ENCODE measurements at regions not wholly inside any gene's neighbourhood (a gene's known extent, or its start where the extent isn't known, plus 50 kb on each side); places are given as distances from the start of the nearest gene placed in this dataset.

DNA sequence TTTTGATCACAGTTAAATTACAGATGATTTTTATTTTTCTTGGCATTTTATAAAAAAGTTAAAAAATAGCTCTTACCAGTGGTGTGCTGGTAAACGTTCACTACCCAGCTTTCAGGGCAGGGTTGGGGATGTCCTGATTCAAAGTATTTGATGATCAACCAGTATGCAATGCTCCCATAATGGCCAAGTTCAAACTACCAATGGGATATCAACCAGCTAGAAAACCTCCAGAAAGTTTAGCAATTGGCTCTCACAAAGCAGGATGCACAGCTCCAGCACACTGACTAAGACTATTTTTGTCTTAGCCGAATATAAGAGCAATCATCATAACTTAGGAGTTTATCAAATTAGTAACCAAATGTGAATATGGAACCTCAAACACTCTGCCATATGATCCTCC lies 108.0 kb upstream of the PDE5A start:
- no peak for TF ChIP-seq ZFX (IDR thresholded peaks at IDR 0.05)
- TF ChIP-seq, protein P1, sequence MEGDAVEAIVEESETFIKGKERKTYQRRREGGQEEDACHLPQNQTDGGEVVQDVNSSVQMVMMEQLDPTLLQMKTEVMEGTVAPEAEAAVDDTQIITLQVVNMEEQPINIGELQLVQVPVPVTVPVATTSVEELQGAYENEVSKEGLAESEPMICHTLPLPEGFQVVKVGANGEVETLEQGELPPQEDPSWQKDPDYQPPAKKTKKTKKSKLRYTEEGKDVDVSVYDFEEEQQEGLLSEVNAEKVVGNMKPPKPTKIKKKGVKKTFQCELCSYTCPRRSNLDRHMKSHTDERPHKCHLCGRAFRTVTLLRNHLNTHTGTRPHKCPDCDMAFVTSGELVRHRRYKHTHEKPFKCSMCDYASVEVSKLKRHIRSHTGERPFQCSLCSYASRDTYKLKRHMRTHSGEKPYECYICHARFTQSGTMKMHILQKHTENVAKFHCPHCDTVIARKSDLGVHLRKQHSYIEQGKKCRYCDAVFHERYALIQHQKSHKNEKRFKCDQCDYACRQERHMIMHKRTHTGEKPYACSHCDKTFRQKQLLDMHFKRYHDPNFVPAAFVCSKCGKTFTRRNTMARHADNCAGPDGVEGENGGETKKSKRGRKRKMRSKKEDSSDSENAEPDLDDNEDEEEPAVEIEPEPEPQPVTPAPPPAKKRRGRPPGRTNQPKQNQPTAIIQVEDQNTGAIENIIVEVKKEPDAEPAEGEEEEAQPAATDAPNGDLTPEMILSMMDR (conservative IDR thresholded peaks at IDR 0.05), result no peak
- no peak overlapping the region for H3K27ac ChIP-seq

DNA sequence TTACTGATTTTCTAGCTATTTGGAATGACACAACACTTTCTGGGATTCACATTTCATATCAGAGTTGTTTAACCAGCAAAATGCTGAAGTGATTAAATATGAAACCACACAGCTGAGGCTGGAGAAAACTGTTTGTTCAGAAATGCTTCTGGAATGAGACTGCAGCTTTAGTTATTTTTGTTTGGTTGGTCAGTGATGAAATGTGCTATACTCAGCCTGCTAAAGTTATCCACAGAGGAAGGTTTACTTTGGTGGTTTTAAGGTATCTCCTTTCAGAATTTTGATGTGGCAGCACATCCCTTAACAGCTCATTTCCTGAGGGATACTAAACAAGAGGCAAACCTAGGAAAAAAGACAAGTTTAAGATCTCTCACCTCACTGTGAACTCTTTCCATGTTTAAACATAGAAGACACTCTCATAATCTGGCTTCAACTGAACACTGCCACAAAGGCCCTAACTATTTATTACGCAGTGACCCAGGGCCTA lies 106.6 kb upstream of the PDE5A start:
- no peak for TF ChIP-seq ZFX (IDR thresholded peaks at IDR 0.05)
- TF ChIP-seq, protein P1 (conservative IDR thresholded peaks at IDR 0.05), result no peak
- no peak overlapping the region for H3K27ac ChIP-seq

DNA sequence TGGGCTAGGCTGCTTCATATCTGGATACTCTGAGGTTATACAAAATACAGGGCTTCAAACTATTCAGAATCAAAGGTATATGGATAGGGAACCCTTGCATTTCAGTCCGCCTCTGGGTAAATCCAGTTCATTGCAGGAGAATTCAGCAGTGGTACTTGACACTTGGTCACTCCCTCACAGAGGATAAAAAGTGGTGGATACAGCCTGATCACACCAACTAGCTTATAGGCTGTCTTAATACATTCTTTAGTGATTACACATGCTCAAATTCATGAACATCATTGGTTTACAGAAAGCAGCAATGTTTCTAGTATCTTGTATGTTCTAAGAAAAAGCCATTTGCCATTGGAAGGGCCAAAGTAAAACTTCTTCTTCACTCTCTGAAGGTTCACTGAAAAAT lies 104.8 kb upstream of the PDE5A start:
- TF ChIP-seq, protein P1 (conservative IDR thresholded peaks at IDR 0.05), result no peak
- TF ChIP-seq ZFX (IDR thresholded peaks at IDR 0.05), result no peak
- no peak overlapping the region for H3K27ac ChIP-seq

DNA sequence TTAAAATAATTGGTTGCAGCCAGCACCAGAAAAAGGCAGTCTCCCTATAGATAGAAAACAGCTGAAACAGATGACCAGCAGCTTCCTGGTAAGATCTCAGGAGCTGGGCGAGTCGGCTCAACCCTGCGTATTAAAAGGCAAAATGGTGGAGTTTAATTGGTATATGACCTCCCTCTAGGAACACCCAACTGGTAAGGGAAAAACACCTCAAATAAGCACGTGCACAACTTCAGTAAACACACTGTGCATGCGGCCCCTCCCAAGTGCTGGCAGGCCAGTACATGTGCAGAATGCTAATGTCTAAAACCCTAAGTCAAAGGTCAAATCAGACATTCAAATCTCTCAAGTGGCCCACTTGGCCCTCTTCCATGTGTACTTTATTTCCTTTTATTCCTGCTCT lies 103.2 kb upstream of the PDE5A start:
- no peak overlapping the region for H3K27ac ChIP-seq
- no peak for TF ChIP-seq ZFX (IDR thresholded peaks at IDR 0.05)
- TF ChIP-seq, protein P1 (conservative IDR thresholded peaks at IDR 0.05), result no peak

DNA sequence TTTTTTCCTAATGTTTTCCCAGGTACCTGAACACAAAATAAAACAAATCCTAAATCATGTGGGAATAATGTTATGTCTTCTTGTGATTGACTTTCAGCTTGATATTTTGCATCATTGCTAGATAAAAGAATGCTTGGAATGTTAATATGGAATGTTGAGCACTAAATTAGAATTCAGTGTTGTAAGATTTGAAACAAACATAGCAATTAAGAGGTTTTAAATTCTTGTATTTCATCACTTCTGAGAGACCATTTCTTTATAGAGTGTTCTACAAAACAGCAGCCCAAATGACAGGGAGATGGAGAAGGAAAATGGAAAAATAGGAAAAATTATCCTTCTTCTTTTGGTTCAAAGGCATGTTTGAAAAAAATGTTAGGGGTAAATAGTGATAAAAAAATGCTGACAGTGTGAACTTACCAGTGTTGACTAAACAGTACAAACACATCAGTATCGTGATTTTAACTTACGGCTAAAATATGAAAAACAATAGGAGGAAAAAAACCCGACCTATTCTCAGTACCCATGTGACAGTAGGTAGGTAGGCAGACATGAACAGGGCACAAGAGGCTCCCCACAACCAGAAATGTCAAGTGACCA lies 102.6 kb upstream of the PDE5A start:
- TF ChIP-seq, protein P1 (conservative IDR thresholded peaks at IDR 0.05), result no peak
- TF ChIP-seq ZFX (IDR thresholded peaks at IDR 0.05), result no peak
- no peak overlapping the region for H3K27ac ChIP-seq

DNA sequence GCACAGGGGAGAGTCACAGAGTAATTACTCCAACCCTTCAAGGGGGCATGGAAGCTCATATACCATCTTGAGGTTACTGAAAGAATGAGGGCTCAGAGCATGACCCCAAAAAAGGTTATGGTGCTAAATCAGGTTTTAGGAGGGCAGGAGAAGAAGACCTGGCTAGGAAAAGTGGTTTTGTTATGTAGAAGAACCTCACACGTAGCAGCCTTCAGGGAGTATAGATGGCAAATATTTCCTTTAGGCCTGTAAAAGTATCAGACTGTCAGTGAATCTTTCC lies 102.0 kb upstream of the PDE5A start:
- no peak overlapping the region for H3K27ac ChIP-seq

DNA sequence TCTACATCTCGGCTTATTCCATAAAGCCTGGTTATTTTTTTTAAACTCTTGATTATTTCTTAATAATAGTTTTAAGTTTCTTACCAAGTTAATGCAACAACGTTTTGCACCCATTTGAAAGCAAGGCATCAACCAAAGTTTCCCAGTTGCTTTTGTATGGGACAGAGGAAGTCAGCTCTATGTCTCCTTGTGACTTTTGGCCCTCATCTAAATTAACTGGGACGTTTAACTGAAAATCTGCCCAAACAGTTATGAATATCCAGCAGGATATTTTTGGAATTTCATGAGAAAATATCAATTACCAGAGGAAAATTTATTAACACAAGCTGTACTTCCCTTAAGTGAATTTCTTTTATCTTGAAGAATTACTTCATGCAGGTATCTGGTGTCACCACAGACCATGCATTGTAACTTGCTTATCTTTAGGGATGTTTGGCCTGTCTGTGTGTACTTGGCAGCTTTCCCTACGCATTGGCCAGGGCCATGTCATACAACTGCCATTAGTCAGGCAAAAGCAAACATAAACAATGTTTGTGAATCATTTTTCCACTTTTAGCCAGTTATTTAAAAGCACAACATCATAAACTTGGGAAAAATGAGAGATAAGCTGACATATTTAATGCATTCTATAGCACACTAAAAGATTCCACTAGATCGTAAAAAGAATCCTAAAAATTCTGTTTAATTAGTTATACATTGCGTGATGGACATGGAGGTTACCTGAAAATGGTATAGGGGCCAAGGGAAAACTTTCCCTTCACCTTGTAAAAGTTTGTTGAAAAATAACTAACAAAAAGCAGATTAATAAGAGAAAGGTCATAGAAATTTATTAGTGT lies 101.4 kb upstream of the PDE5A start:
- no peak overlapping the region for H3K27ac ChIP-seq
- TF ChIP-seq, protein P1 (conservative IDR thresholded peaks at IDR 0.05), result no peak
- TF ChIP-seq ZFX (IDR thresholded peaks at IDR 0.05), result no peak

More for the DNA sequence above, 102.0 kb upstream of the PDE5A start:
- TF ChIP-seq, protein P1 (conservative IDR thresholded peaks at IDR 0.05), result no peak
- TF ChIP-seq ZFX (IDR thresholded peaks at IDR 0.05), result no peak
